GM12878 (cell line): ENCODE measurements at regions not wholly inside any gene's neighbourhood (a gene's known extent, or its start where the extent isn't known, plus 50 kb on each side); places are given as distances from the start of the nearest gene placed in this dataset.

Experiments used
- ATAC-seq: fragments of 200-7000 bp; cut with Tn5 transposase; 3 replicates; pipeline ENCODE4 v1.9.1; 2020; ENCODE audit warnings: mild to moderate bottlenecking, moderate library complexity
- BruUV-seq: library from RNA; stranded (reverse); fragments of 400-500 nt; replicated peaks from 2 replicates; lab custom pipeline; 2021; lab: Mats Ljungman, UMichigan
- CTCF ChIA-PET: fragments of 300-600 bp; sonication (Branson Sonifier 250); formaldehyde crosslinking; extraction: SDS; loops from one replicate; lab custom pipeline; 2021; ENCODE audit warnings: inconsistent platforms; lab: Yijun Ruan, JAX
- POLR2A ChIA-PET: fragments of 350-600 bp; formaldehyde crosslinking; extraction: SDS; loops from one replicate; lab custom pipeline; 2021; ENCODE audit warnings: inconsistent platforms; lab: Charles Lee
- RAD21 ChIA-PET: fragments of 300-600 bp; sonication (Branson Sonifier 250); formaldehyde crosslinking; loops from one replicate; lab custom pipeline; 2023; ENCODE audit warnings: antibody characterized with exemption; ENCODE audit not compliant: unreplicated experiment; lab: Charles Lee
- SMC1A ChIA-PET: fragments of 300-600 bp; sonication (Branson Sonifier 250); formaldehyde crosslinking; loops from one replicate; lab custom pipeline; 2023; ENCODE audit not compliant: unreplicated experiment, uncharacterized antibody; lab: Charles Lee
- DNase-seq: peaks from one replicate; pipeline ENCODE4 v3.0.0-alpha.2; 2011; ENCODE audit warnings: low read depth, low spot score
- FAIRE-seq: peaks from 3 replicates; lab custom pipeline; 2011; peaks lifted over from hg19 to GRCh38; lab: Jason Lieb, UNC
- H2AFZ ChIP-seq: 2 replicates; pipeline ENCODE4 v1.6.0; 2011; ENCODE audit warnings: low read depth, low read length, control low read depth; ENCODE audit not compliant: control insufficient read depth
- H3K27ac ChIP-seq: 2 replicates; pipeline ENCODE4 v1.5.1; 2011; ENCODE audit warnings: control low read depth; ENCODE audit not compliant: control insufficient read depth, insufficient read depth
- H3K27me3 ChIP-seq, 2 experiments: replicated peaks in 1 of 2; 2 replicates each; pipeline versions ENCODE4 v1.6.0 to v1.6.1; 2011; ENCODE audit warnings: low read length in 1 of 2; ENCODE audit not compliant: control insufficient read depth in 2 of 2, insufficient read depth in 2 of 2
- H3K36me3 ChIP-seq, 2 experiments: 2 replicates each; pipeline ENCODE4 v1.5.1; 2011; ENCODE audit warnings: low read length in 1 of 2; ENCODE audit not compliant: control insufficient read depth in 2 of 2, insufficient read depth in 2 of 2
- H3K4me1 ChIP-seq: 2 replicates; pipeline ENCODE4 v1.6.1; 2011; ENCODE audit warnings: mild to moderate bottlenecking, low read length, moderate library complexity, mixed read lengths; ENCODE audit not compliant: control insufficient read depth, insufficient read depth
- H3K4me2 ChIP-seq: 2 replicates; pipeline ENCODE4 v1.6.0; 2011; ENCODE audit warnings: control low read depth; ENCODE audit not compliant: control insufficient read depth, insufficient read depth
- H3K4me3 ChIP-seq: fragments of 200-600 bp; sonication (generic); 2 replicates; pipeline ENCODE4 v1.5.1; 2016
- H3K79me2 ChIP-seq: 2 replicates; pipeline ENCODE4 v1.6.0; 2011; ENCODE audit warnings: low read length; ENCODE audit not compliant: control insufficient read depth, insufficient read depth
- H3K9ac ChIP-seq: 2 replicates; pipeline ENCODE4 v1.8.0; 2011; ENCODE audit warnings: low read length, control low read depth, mixed read lengths; ENCODE audit not compliant: control insufficient read depth, insufficient read depth
- H3K9me3 ChIP-seq: replicated peaks from 3 replicates; pipeline ENCODE4 v1.5.1; 2011; ENCODE audit warnings: mild to moderate bottlenecking, low read length; ENCODE audit not compliant: control insufficient read depth, insufficient read depth
- H4K20me1 ChIP-seq: 2 replicates; pipeline ENCODE4 v1.6.0; 2011; ENCODE audit not compliant: control insufficient read depth, insufficient read depth
- BMI1 ChIP-seq: fragments of 450-650 bp; IDR thresholded peaks from 2 replicates; pipeline ENCODE4 v1.6.1; 2016; ENCODE audit warnings: mild to moderate bottlenecking, moderate library complexity, borderline replicate concordance
- BRCA1 ChIP-seq: IDR thresholded peaks from 2 replicates; pipeline ENCODE4 v1.6.1; 2011; ENCODE audit warnings: low read depth, low read length, improper control_type of control experiment
- CBFB ChIP-seq: IDR thresholded peaks from 2 replicates; pipeline ENCODE4 v1.6.1; 2016; ENCODE audit warnings: antibody characterized with exemption, low read depth
- E4F1 ChIP-seq: fragments of 450-650 bp; IDR thresholded peaks from 2 replicates; pipeline ENCODE4 v1.6.1; 2018; ENCODE audit warnings: borderline replicate concordance, mild to moderate bottlenecking; ENCODE audit not compliant: partially characterized antibody
- HDAC6 ChIP-seq: fragments of 200-600 bp; sonication (generic); IDR thresholded peaks from one replicate; pipeline ENCODE4 v1.8.0; 2017; ENCODE audit warnings: antibody characterized with exemption; ENCODE audit not compliant: unreplicated experiment
- IRF4 ChIP-seq: IDR thresholded peaks from 2 replicates; pipeline ENCODE4 v1.6.1; 2011; ENCODE audit warnings: low read depth, low read length
- KLF5 ChIP-seq: fragments of 450-650 bp; IDR thresholded peaks from 2 replicates; pipeline ENCODE4 v1.6.1; 2014; ENCODE audit warnings: mild to moderate bottlenecking; ENCODE audit not compliant: partially characterized antibody
- MXI1 ChIP-seq: fragments of 150-350 bp; IDR thresholded peaks from 2 replicates; pipeline ENCODE4 v1.6.1; 2011; ENCODE audit warnings: low read depth, mild to moderate bottlenecking, inconsistent platforms, low read length, improper control_type of control experiment
- NFYA ChIP-seq: IDR thresholded peaks from 2 replicates; pipeline ENCODE4 v1.6.1; 2011; ENCODE audit warnings: low read depth, mild to moderate bottlenecking, low read length, improper control_type of control experiment, borderline replicate concordance
- SKIL ChIP-seq: fragments of 450-650 bp; IDR thresholded peaks from 2 replicates; pipeline ENCODE4 v1.6.1; 2017; ENCODE audit warnings: mild to moderate bottlenecking, low read depth, inconsistent platforms; ENCODE audit not compliant: poor library complexity, severe bottlenecking
- SMAD1 ChIP-seq: fragments of 450-650 bp; IDR thresholded peaks from 2 replicates; pipeline ENCODE4 v1.6.1; 2018; ENCODE audit warnings: mild to moderate bottlenecking, low read depth; ENCODE audit not compliant: partially characterized antibody
- TAF1 ChIP-seq: IDR thresholded peaks from 2 replicates; pipeline ENCODE4 v1.6.1; 2011; ENCODE audit warnings: mild to moderate bottlenecking, low read depth, low read length, borderline replicate concordance
- ZBTB40 ChIP-seq: fragments of 450-650 bp; IDR thresholded peaks from 2 replicates; pipeline ENCODE4 v1.6.1; 2016; ENCODE audit warnings: mild to moderate bottlenecking, moderate library complexity, borderline replicate concordance
- ZNF622 ChIP-seq: fragments of 450-650 bp; IDR thresholded peaks from 2 replicates; pipeline ENCODE4 v1.6.1; 2017; ENCODE audit warnings: mild to moderate bottlenecking, inconsistent platforms
- WGBS: methylation state at CpG from one replicate; pipeline ENCODE4 v1.1.6; 2016; ENCODE audit warnings: low lambda C conversion rate; ENCODE audit not compliant: insufficient replicate concordance, insufficient coverage; ENCODE audit errors: missing lambda C conversion rate; 5-methylcytosine and 5-hydroxymethylcytosine counted together
- in situ Hi-C: fragments of 300-500 bp; cut with MboI; formaldehyde crosslinking; loops from 9 replicates; pipeline ENCODE4 v1.14.3; 2018; ENCODE audit warnings: mixed read lengths
- intact Hi-C: fragments of 100-400 bp; cut with micrococcal nuclease; formaldehyde crosslinking; loops from one replicate; pipeline ENCODE4 v1.14.2; 2022; ENCODE audit not compliant: unreplicated experiment

GRCh38 chr15:85926834-85927233 lies 132.1 kb upstream of the KLHL25 start:
- no TSS peak for BruUV-seq
- intact Hi-C loops, result no loop called here
- Histone ChIP-seq H3K79me2 (no peaks in the 10 kb centered on the region), H3K36me3 (no peaks in the 10 kb centered on the region), H3K9ac (no peak overlapping the region), H2AFZ (no peak overlapping the region), H3K9me3 (no peaks in the 10 kb centered on the region), H4K20me1 (no peaks in the 10 kb centered on the region), H3K4me2 (no peak overlapping the region), H3K27me3 (peaks cover 0 to 1% of the 10 kb centered on the region in 2 experiments; a peak in 1 of 4 replicates), H3K4me1 (no peaks in the 10 kb centered on the region), H3K27ac (no peak overlapping the region), H3K4me3 (no peak overlapping the region)
- in situ Hi-C loops, result no loop called here
- no peak for FAIRE-seq
- WGBS, result 0% methylated on average over 1 of the region's 1 CpG
- ATAC-seq, result no peak
- CTCF ChIA-PET, result interaction anchor here (0.6 kb wide), 1 partner anchor 1107 kb away, joined by 3 read pairs; no protein-coding TSS in a partner anchor
- no peak for DNase-seq
- SMC1A ChIA-PET, result no interaction called here
- POLR2A ChIA-PET, result no interaction called here
- RAD21 ChIA-PET, result no interaction called here
- TF ChIP-seq SKIL (no peak), KLF5 (no peak), HDAC6 (no peak), BMI1 (no peak), CBFB (no peak), ZNF622 (no peak), BRCA1 (no peak), IRF4 (no peak), TAF1 (no peak), ZBTB40 (no peak), NFYA (no peak), E4F1 (no peak), SMAD1 (no peak), MXI1 (no peak)
